Suprapubic skin (tissue), 3 donors: ENCODE measurements at regions not wholly inside any gene's neighbourhood (a gene's known extent, or its start where the extent isn't known, plus 50 kb on each side); places are given as distances from the start of the nearest gene placed in this dataset.

Experiments used
- POLR2A ChIP-seq, 2 donors: fragments of 450-650 bp; IDR thresholded peaks; one replicate each; pipeline ENCODE4 v1.6.1; 2017; ENCODE audit warnings: antibody characterized with exemption in 2 of 2, mild to moderate bottlenecking in 2 of 2, moderate library complexity in 2 of 2
- TF ChIP-seq, protein P1 (sequence below), 2 donors: fragments of 200-600 bp in 1 of 2; fragments of 450-650 bp in 1 of 2; sonication (generic) in 1 of 2; IDR thresholded peaks; one replicate each; pipeline ENCODE4 v1.5.1; 2016 to 2019; ENCODE audit warnings: antibody characterized with exemption in 2 of 2, mild to moderate bottlenecking in 1 of 2, moderate library complexity in 1 of 2

GRCh38 chr4:155060873-155061272 is 147.6 kb upstream of the NPY2R start:
- TF ChIP-seq, protein P1, sequence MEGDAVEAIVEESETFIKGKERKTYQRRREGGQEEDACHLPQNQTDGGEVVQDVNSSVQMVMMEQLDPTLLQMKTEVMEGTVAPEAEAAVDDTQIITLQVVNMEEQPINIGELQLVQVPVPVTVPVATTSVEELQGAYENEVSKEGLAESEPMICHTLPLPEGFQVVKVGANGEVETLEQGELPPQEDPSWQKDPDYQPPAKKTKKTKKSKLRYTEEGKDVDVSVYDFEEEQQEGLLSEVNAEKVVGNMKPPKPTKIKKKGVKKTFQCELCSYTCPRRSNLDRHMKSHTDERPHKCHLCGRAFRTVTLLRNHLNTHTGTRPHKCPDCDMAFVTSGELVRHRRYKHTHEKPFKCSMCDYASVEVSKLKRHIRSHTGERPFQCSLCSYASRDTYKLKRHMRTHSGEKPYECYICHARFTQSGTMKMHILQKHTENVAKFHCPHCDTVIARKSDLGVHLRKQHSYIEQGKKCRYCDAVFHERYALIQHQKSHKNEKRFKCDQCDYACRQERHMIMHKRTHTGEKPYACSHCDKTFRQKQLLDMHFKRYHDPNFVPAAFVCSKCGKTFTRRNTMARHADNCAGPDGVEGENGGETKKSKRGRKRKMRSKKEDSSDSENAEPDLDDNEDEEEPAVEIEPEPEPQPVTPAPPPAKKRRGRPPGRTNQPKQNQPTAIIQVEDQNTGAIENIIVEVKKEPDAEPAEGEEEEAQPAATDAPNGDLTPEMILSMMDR (IDR thresholded peaks at IDR 0.05), result no peak
- TF ChIP-seq POLR2A (IDR thresholded peaks at IDR 0.05), result no peak
